Stimulated activated CD4-positive, alpha-beta T cell treated with anti-CD3 and anti-CD28 coated beads, Interleukin-4, amount 100 ng/mL, for 48 hours (primary cell): ENCODE measurements at regions not wholly inside any gene's neighbourhood (a gene's known extent, or its start where the extent isn't known, plus 50 kb on each side); places are given as distances from the start of the nearest gene placed in this dataset.
"Not testable (repeated sequence)": the region's sequence is repeated elsewhere in the genome, so short reads cannot be mapped to it uniquely, and the experiment has no call there.

Experiments
- DNase-seq, 2 donors: peaks; one replicate each; pipeline ENCODE4 v3.0.0-alpha.2; 2020; ENCODE audit warnings: low read depth in 2 of 2

DNA sequence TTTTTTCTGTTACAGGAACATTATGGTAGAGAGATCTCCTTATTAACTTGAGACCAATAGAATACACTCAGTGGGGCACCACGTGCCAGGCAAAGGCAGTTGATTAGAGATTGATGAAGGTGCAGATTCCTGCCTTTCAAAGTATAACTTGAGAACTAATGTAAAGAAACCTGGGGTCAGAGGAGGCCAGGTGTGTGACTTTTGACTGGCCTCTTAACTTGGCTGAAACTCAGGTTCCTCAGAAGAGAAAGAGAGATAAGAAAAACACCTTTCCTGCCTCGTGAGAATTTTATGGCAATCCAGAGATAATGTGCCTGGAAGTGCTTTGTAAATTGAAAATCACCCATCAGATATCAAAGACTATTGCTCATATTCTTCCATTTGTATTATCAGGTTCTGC, 110.7 kb upstream of the GZMB start:
- DNase-seq: no peak

DNA sequence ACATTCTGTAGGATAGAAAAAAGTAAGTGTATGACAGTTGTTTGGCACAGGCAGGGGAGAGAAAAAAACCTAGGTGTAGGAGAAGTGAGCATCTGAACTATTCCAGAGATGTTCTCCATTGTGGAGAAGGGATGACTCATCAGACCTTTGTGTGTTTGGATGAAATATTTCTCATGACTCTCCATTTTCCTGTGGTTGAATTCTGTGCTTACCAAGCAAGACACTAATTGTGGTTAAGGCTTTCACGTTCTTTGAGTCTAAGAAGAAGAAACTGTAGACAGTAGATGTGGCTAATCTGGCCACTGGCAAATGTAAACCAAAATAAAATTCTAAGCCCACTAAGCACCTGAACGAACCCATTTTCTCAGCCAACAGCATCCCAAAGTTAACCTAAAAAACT, 107.9 kb upstream of the GZMB start:
- no peak for DNase-seq

DNA sequence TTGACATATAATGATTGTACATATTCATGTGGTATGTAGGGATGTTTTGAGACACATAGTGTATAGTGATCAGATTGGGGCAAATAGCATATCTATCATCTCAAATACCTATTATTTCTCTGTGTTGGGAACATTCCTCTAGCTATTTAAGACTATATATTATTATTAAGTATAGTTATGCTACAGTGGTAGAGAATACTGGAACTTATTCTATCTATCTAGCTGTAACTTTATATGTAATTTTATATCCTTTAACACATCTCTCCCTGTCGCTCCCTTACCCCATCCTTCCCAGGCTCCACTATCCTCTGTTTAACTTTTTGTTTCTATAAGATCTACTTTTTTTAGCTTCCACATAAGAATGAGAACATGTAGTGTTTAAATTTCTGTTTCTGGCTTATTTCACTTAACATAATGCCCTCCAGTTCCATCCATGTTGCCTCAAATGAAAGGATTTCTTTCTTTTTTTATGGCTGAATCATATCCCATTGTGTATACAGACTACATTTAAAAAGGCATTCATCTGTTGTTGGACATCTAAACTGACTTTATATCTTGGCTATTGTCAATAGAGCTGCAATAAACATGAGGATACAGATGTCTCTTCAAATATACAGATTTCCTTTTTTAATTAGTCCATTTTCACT, 102.1 kb upstream of the GZMB start:
- DNase-seq: no peak

DNA sequence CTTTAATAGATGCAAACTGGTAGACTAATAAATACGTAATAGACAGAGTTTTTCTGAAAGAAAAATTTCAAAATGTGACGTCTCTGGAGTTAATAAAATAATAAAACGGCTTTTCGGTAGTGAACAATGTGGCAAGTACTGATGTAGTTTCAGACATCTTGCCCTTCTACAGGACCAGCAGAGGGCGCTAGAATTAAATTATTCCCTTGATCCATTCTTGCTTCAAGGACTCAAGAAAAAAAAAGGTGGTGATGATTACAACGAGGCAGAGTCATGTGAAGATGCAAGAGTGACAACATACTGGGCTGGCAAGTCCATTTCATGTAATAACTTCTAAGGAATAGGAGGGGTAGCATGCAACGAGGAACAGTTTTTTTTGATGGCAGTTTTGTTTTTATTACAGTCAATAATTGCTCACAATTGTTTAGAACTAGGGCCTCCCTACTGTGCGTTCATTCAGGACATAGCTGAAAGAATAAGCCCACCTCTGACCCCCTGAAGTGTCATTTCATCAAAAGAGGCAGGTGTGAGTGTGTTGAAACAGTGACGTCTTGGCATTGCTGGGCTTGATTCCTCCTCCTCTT, 101.0 kb upstream of the GZMB start:
- DNase-seq: peak in 1 of 2 donors; percentile 2

DNA sequence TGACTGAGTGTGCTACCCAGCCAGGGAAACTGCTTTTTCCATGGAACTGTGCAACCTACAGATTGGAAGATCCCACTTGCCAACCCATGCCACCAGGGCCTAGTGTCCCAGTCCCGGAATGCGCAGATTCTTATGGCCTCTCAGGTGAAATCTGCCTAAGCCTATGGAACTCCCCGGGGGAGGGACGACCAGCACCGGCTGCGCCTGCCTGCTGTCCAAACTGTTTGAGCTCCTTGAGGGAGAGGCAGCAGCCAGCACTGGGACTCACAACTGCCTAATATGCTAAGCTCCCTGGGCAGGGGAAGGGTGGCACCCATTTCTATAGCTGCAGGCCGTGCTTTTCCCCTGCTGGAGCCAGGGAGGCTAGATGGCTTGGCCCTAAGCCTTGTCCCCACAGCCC, 92.5 kb upstream of the GZMB start:
- DNase-seq: no peak

GRCh38 chr14:24725311-24725710, 91.3 kb upstream of the GZMB start:
- no peak for DNase-seq

DNA sequence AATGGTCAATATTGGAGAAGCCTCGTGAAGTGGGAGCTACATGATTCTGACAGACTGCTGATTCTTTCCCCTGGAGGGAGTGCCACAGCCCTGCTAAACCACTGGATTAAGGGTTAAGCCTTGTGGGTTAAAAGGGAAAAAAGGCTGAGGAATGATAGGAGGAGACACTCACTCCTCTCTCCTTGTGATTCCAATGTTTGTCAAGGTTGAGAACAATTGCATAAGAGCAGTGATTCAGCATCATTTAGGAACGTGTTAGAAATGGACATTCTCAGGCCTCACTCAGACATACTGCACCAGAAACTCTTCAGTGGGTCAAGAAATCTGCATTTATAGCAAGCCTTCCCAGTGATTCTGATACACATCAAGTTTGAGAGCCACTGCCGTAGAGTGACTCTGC, 87.8 kb upstream of the GZMB start:
- no peak for DNase-seq

DNA sequence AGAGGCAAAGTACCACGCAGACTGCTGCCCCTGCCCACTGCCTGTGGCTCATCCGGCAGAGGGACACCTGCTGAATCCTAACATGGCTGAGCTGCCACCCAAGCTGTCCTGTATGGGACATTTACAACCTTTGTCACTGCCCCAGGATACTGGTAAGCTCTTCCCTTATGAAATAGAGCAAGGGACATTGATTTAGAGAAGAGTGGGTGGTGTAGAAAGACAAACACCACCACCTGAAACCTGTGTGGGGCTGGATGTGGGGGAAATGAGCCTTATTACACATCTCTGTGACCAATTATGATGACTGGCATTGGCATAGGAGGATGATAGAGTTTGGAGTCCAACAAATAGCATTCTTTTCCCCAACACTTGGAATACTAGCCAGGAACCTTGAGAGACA, 81.2 kb upstream of the GZMB start:
- DNase-seq: no peak

DNA sequence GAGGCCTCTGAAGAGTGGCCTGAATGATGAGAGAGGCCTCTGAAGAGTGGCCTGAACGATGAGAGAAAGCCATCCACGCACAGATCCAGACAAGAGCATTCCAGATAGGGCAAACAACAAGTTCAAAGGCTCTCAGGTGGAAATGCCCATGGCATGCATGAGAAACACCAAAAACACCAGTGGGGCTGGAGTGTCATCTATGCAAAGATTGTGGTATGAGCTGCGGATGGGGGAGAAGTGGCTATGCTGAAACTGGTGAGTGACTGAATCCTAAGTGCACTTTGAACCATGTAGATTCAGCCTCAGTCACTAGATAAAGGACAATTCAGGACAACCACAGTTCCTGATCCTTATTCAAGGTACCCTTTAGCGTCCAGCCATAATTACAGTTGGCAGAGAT, 79.4 kb upstream of the GZMB start:
- DNase-seq: no peak

- no peak for DNase-seq
Measured at GRCh38 chr14:24712909-24713308, 78.9 kb upstream of the GZMB start.

DNA sequence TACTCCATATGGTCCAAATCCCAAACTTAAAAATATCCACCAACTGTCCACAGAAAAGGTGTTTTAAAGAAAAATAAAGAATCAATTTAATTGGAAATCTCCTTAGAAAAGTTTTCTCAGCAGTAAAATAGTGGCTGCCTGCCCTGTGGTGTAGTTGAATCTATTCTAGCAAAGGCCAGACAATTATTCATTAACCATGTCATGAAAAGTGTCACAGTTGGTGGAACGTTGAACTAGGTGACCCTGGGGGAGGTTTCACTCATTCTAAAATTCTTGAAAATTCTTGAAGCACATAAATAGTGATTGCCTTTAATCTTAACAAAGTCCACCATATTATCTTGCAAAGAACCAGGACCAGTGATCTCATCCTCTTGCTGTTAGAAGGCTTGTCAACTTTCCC, 78.4 kb upstream of the GZMB start:
- no peak for DNase-seq

DNA sequence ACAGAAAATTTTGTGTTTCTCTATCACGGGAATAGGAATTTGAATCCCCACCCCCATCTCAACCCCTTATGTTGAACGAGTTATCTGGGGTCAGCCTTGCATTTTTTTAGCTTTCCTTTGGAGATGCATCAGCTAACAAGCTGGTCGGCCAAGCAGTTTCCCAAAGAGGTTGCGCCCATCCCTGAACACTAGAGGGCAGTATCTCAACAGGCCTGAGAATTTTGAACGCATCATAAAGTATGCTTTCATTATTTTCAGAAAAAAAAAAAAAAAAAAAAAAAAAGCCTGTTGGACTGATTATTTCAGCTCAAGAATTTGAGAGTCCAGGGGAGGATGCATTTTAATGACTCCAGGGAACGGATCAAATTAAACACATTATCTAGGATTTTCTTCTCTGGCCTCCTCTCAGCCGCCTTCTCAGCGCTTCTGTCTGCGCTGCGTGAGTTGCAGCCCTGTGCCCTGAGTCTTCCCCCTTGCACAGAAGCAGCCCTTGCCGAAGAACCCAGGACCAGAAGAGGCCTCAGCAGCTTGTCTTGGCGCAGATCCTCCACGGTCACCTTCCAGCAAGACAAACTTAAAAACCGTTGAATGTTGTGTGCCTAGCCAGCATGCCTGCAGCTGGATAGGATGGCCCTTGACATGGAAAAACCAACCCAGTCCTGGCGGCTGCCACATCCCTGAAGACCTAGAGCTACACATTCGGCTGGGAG, 76.6 kb upstream of the GZMB start:
- DNase-seq: peak in 1 of 2 donors; percentile 39

DNA sequence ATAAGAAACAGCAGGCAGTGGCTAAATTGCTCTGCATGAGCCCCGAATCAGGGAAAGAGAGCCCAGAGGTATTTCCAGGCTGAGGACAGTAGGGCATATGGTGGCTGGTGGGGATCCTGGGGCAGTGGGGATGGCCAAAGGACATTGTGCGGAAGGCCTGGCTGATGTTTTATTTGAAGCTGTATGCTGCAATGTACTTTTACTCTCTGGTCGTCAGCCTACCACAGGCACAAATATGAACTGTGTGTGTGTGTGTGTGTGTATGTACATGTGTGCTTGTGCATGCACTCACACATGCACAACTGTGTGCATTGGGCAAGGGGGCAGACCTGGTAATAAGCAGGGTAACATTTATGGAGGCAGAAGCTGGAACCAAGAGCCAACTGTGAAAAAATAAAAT, 74.7 kb upstream of the GZMB start:
- DNase-seq: no peak

DNA sequence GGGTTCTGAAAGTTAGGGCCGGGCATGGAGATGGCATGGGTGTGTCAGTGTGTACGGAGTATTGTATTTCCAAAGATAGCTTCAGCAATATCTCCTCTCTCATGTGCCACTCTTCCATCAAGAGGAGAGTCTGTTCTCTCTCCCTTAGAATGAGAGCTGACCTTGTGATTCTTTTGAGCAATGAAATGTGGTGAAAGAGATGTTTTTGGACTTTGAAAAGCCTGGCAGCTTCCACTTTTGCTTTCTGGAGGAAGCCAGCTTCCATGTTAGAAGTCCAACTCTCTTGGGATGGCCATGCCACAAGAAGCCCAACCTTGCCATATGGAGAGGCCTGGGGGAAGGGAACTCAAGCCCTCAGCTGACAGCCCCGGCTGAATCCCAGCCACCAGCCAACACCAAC, 72.4 kb upstream of the GZMB start:
- DNase-seq: no peak

DNA sequence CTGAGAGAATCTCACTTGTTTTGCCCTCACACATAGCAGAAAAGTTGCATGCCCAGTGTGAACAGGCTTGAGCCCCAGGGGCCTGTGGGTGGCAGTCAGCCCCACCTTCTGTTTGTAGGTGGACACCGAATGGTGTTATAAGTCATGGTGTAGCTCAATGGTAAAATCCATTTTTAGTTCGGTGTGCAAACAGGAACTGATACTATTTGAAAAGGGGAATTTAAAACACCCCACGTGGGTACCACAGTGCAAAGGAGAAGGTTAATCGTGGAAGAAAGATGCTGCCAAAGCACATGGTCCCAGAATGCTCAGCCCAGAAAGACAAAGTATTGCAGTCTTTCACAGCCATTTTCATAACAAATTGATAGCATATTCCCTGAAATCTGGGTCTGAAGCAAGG, 71.8 kb upstream of the GZMB start:
- no peak for DNase-seq

DNA sequence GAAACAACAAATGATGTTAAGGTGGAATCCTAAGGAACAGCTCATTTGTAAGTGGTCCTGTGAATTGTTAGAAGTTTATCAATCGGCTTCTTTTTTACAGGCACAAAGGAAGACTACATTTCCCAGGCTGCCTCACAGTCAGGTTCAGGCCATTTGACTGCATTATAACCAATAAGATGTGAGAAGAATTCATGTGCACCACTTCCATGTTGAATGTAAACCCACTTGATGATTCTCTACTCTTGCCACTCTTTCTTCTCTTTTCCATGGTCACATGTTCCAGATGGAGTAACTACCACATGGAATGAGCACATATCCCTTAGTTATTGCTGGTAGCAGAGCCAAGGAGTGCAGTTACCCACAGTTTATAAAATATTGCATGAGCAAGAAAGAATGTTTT, 67.1 kb upstream of the GZMB start:
- DNase-seq: no peak

DNA sequence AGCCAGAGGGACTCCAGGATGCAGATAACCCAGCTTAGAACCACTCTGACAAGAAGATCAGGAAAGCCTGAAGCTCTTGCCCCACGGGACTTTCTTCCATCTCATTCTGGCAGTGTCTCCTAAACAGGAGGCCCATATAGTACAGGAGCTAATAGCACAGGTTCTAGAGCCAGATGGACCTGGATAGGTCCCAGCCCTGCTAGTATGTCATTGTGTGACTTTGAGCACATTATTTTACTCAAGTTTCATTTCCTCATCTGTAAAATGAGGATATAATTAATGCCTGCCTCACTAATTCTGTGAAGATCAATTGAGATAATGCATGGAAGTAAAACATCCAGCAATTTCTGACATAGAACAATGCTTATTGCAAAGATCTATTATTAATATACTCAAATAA, 66.5 kb upstream of the GZMB start:
- no peak for DNase-seq

GRCh38 chr14:24699052-24699451, 65.1 kb upstream of the GZMB start:
- no peak for DNase-seq

- DNase-seq: not testable (repeated sequence)
Measured at GRCh38 chr14:24696280-24696920, 62.4 kb upstream of the GZMB start.

DNA sequence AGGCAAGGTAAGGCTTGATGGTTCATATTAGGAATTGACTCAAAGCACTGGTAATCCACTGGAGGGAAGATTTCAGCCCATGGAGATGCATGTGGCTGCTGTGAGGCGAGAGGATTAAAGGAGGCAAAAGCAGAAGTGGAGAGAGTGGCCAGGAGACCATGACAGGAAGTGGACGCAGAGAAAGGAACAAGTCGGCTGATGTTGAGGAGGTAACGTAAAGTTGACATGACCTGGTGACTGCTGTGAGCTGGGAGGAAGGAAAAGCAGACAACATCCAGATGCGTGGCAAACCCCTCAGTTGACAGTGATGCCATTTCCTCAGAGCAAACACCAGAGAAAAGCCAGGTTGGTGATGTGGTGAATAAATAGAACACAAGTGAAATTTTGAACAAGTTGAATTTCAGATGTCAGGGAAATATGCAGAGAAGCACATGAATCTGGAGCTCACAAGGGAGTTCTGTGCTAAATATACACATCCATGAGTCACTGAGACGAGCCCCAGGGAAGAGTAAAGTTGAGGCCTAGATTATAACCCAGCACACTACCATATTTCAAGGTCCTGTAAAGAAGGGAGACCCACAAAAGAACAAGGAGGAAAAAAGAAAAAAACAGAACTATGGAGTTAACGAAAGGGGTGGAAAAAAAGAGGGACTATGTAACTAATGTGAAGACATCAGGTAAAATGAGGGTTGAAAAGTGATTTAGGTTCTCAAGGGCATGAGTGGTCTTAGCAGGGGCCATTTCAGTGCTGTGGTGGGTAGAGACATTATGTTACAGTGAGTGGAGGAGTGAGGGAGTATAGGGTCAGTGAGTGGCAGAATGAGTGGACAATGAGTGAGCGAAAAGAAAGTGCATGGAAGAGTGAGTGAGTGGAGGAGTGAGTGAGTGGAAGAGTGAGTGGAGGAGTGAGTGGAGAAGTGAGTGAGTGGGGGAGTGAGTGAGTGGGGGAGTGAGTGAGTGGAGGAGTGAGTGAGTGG, 61.6 kb upstream of the GZMB start:
- DNase-seq: no peak

GRCh38 chr14:24694680-24695079, 60.7 kb upstream of the GZMB start:
- DNase-seq: no peak

GRCh38 chr14:24693983-24694382, 60.0 kb upstream of the GZMB start:
- DNase-seq: no peak
